ENCODE measurements at regions not wholly inside any gene's neighbourhood (a gene's known extent, or its start where the extent isn't known, plus 50 kb on each side); places are given as distances from the start of the nearest gene placed in this dataset.

DNA sequence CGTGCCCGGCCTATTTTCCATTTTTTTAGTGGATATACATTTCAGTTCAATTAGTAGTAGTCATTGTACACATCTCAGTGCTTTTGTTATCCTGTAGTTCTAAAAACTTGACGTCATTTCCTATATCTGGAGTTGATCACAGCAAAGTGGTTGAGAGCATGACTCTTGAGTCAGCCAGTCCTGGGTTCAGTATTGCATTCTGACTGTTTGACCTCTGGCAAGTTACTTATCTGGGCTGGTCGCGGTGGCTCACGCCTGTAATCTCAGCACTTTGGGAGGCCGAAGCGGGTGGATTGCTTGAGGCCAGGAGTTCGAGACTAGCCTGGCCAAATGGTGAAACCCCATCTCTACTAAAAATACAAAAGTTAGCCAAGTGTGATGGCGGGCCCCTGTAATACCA lies 50.4 kb upstream of the PPM1B start:
- peaks cover 0 to 1% of the 10 kb centered on the region in 2 experiments for H3K27me3 ChIP-seq (replicated peaks in 1 of 2; ENCODE audit: control insufficient read depth in 2 of 2, extremely low read depth in 1 of 2, insufficient read depth in 2 of 2, low read length in 1 of 2)
- CTCF ChIA-PET = no interaction called here

More for the DNA sequence above, 50.4 kb upstream of the PPM1B start:
- no peaks in the 10 kb centered on the region for H3K9me3 ChIP-seq
- no peak overlapping the region for H3K27ac ChIP-seq (ENCODE audit: low read length)
- no peak overlapping the region for H3K4me3 ChIP-seq (ENCODE audit: control insufficient read depth in 1 of 2, extremely low read depth in 1 of 2, low read length in 1 of 2)
- H3K36me3 Mint-ChIP-seq = no peaks in the 10 kb centered on the region
- H3K27me3 Mint-ChIP-seq = peaks cover 0 to 4% of the 10 kb centered on the region in 2 donors
- H3K4me1 ChIP-seq (ENCODE audit: control insufficient read depth in 1 of 2, extremely low read depth in 1 of 2, insufficient read depth in 2 of 2, low read length in 2 of 2) = peaks cover 6 to 21% of the 10 kb centered on the region in 2 experiments
- no peak overlapping the region for H3K27ac Mint-ChIP-seq
- no peaks in the 10 kb centered on the region for H3K36me3 ChIP-seq (ENCODE audit: control insufficient read depth in 2 of 2, extremely low read depth in 1 of 2, insufficient read depth in 1 of 2, low read length in 1 of 2)
- POLR2A ChIA-PET = interaction anchor here in 1 of 2 donors (0.6 kb wide), 1 partner anchor 174 kb away, joined by 3 read pairs; no protein-coding TSS in a partner anchor
- H3K9me3 Mint-ChIP-seq = no peaks in the 10 kb centered on the region
- no peak for DNase-seq
- H3K4me1 Mint-ChIP-seq = peaks cover 6 to 19% (median 17%) of the 10 kb centered on the region in 3 donors
- H3K4me3 Mint-ChIP-seq = no peak overlapping the region
- no peak for ATAC-seq (replicated peaks in 1 of 4)
- WGBS (ENCODE audit: insufficient coverage) = 56% methylated on average over 3 of the region's 10 CpGs
